Activated T-cell treated with anti-CD3 and anti-CD28 coated beads for 4 hours (primary cell): ENCODE measurements at regions not wholly inside any gene's neighbourhood (a gene's known extent, or its start where the extent isn't known, plus 50 kb on each side); places are given as distances from the start of the nearest gene placed in this dataset.

ENCODE experiments used
- DNase-seq: peaks from one replicate; pipeline ENCODE4 v3.0.0-alpha.2; 2020

DNA sequence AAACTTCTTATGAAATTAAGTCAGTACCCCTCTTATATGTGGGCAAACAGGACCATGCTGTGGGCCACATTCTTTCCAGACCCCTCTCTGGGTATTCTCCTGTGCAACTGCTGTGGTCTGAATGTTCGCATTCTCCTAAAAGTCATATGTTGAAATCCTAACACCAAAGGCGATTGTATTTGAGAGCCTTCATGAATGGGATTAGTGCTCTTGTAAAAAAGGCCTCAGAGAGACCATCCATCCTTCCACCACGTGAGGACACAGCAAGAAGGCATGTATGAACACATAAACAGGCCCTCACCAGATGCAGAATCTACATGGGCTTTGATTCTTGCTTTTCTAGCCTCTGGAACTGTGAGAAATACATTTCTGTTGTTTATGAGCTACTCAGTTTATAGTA, 68.0 kb upstream of the NAALADL2 start:
- DNase-seq: no peak

DNA sequence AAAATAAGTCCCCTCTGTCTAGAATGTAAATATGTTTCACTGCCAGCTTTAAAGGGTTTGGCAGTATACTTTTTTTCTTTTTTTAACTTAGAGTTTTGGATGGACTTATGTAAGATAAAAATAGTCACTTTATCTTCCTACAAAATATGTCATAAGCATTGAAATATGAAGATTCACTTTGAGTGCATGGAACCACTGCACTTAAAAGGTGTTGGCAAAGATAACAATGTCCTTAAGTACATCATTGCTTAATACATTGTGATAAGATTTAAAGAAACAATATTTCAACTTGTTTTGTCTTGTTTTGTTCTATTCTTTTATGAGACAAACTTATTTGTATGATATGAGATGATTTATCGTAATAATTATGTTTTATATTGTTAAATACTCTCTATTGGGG, 66.3 kb upstream of the NAALADL2 start:
- no peak for DNase-seq
